ENCODE measurements at regions not wholly inside any gene's neighbourhood (a gene's known extent, or its start where the extent isn't known, plus 50 kb on each side); places are given as distances from the start of the nearest gene placed in this dataset.

GRCh38 chr10:53719658-53720057 is 947.1 kb upstream of the MBL2 start:
- TF ChIP-seq POLR2A (IDR thresholded peaks at IDR 0.05) = no peak
- no peak for TF ChIP-seq CTCF (IDR thresholded peaks at IDR 0.05)
- TF ChIP-seq POLR2AphosphoS5 (IDR thresholded peaks at IDR 0.05; ENCODE audit: insufficient read depth in 1 of 2, low read depth in 1 of 2) = no peak
